ENCODE measurements at regions not wholly inside any gene's neighbourhood (a gene's known extent, or its start where the extent isn't known, plus 50 kb on each side); places are given as distances from the start of the nearest gene placed in this dataset.

DNA sequence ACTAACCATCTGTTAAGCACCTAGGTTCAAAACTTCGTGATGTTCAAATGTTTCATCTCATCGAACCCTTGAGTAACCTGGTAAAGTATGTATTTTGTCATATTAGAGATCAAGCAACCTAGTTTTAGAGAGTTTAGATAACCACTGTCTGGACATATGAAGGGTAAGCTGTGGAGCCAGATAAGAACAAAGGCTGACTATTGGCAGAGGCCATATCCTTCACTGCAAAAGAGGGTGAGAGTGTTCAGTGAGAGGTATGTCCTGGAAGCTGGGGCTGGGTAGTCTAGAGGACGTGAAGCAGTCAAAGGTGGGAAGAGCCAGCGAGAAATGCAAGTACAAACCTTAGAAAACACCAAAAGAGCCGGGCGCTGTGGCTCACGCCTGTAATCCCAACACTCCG, 573.1 kb upstream of the KLF4 start:
- intact Hi-C loops (cut with DNase I): no loop called here
- no peaks in the 10 kb centered on the region for H3K27me3 ChIP-seq
- WGBS, 2 donors: 95 to 96% methylated on average over 8 of the region's 8 CpGs

DNA sequence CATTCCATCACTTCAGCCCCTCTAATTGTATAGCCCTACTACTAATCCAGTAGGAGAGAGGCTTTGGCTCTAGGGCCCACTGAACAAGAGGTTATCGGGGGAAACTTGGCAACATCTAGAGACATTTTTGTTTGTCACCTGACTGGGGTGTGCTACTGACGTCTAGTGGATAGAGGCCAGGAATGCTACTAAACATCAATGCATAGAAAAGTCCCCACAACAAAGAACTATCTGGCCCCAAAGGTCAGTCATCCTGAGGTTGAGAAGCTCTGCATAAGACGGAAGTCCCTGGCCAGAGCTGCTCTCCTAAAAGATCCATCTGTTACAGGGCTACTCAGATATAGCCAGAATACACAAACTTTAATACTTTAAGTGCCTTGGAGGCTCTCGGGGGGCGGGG, 570.6 kb upstream of the KLF4 start:
- no peaks in the 10 kb centered on the region for H3K36me3 ChIP-seq
- no peaks in the 10 kb centered on the region for H3K27me3 ChIP-seq
- intact Hi-C loops (cut with DNase I): no loop called here
- H3K27ac ChIP-seq: no peak overlapping the region
- WGBS, 2 donors: 85 to 86% methylated on average over 5 of the region's 5 CpGs
- H3K4me1 ChIP-seq: peaks cover 0 to 30% (median 27%) of the 10 kb centered on the region in 4 donors
- no peak overlapping the region for H3K4me3 ChIP-seq
- DNase-seq: no peak
- TF ChIP-seq EP300 (IDR thresholded peaks at IDR 0.05): no peak
- no peaks in the 10 kb centered on the region for H3K9me3 ChIP-seq

More for the DNA sequence above, 573.1 kb upstream of the KLF4 start:
- Histone ChIP-seq H3K4me1 (peaks cover 0 to 9% (median 5%) of the 10 kb centered on the region in 4 donors), H3K36me3 (no peaks in the 10 kb centered on the region), H3K4me3 (no peak overlapping the region), H3K9me3 (no peaks in the 10 kb centered on the region), H3K27ac (no peak overlapping the region)
- no peak for TF ChIP-seq POLR2AphosphoS5 (IDR thresholded peaks at IDR 0.05)
- TF ChIP-seq, protein P1, sequence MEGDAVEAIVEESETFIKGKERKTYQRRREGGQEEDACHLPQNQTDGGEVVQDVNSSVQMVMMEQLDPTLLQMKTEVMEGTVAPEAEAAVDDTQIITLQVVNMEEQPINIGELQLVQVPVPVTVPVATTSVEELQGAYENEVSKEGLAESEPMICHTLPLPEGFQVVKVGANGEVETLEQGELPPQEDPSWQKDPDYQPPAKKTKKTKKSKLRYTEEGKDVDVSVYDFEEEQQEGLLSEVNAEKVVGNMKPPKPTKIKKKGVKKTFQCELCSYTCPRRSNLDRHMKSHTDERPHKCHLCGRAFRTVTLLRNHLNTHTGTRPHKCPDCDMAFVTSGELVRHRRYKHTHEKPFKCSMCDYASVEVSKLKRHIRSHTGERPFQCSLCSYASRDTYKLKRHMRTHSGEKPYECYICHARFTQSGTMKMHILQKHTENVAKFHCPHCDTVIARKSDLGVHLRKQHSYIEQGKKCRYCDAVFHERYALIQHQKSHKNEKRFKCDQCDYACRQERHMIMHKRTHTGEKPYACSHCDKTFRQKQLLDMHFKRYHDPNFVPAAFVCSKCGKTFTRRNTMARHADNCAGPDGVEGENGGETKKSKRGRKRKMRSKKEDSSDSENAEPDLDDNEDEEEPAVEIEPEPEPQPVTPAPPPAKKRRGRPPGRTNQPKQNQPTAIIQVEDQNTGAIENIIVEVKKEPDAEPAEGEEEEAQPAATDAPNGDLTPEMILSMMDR (IDR thresholded peaks at IDR 0.05): no peak
- TF ChIP-seq EP300 (IDR thresholded peaks at IDR 0.05): no peak
- TF ChIP-seq POLR2A (IDR thresholded peaks at IDR 0.05): no peak
- DNase-seq: no peak

DNA sequence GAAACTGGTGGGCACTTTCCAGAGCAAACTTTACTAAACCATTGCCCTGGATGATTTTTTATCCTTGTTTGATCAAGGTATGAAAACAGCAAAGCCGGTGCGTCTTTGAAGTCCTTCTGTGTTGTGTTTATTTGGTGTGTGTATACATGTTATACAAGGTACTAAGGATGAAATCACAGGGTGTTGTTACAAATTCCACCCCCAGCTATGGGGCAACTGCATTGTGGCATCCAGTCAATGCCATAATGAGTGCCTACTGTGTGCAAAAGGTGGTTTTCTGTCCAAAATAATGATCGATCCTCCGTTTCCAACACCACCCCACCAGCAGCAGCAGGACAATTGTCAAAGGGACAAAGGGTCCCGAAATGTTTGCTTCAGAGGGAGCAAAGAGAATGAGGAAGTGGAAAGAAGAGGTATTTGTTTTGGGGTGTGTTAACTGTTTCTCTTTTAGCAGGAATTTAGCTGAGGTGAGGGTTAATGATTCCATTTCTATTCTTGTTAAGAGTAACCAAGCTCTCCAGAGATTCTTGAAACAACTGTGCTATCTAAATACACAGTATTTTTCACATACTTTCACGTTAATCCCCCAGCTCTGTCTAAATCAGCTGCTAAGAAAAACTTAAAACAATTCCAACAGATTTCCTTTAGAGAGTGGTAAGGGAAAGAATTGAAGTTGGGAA, 568.7 kb upstream of the KLF4 start:
- Histone ChIP-seq H3K27ac (peak overlapping the region; percentile 66 to 77 (median 73)), H3K9me3 (no peaks in the 10 kb centered on the region), H3K36me3 (no peaks in the 10 kb centered on the region), H3K27me3 (no peaks in the 10 kb centered on the region), H3K4me1 (peaks cover 0 to 46% (median 41%) of the 10 kb centered on the region in 4 donors), H3K4me3 (no peak overlapping the region)
- WGBS, 2 donors: 14 to 65% methylated on average over 6 of the region's 6 CpGs
- TF ChIP-seq EP300 (IDR thresholded peaks at IDR 0.05) (no peak), POLR2AphosphoS5 (IDR thresholded peaks at IDR 0.05) (no peak), POLR2A (IDR thresholded peaks at IDR 0.05) (no peak)
- TF ChIP-seq, protein P1 (IDR thresholded peaks at IDR 0.05): no peak
- intact Hi-C loops (cut with DNase I): loop anchor here (5.0 to 10.0 kb wide), 3 partner anchors 306 to 773 kb away; partner anchors contain the start of gene RAD23B
- no peak for DNase-seq

DNA sequence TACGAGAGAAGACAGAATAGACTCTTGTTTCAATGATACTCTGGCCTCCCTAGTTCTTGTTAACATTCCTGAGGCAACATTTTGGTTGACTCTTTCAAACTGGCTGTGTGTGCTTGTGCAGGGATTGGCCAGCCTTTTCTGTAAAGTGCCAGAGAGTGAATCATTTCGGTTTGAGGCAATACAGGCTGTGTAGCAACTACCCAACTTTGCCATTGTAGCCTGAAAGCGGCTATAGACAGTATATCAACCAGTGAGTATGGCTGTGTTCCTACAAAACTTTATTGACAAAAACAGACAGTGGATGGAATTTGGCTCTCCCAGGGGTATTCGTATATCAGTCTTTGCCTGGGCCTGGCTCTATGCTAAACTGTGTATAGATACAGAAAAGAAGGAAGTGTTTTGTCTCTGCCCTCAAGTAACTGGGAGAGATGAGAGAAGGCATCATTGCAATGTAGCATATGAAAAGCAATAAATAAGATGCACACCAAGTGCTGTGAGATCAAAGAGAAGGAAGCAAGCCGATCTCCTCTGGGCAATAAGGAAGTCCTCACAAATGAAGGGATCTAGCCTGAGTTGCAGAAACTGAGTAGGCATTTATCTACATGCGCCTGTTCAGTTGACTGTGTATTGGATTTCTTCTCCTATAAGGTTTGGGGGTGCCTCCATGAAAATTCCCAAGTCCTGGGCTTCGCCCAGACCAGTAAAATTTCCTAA, 568.0 kb upstream of the KLF4 start:
- Histone ChIP-seq H3K36me3 (no peaks in the 10 kb centered on the region), H3K27me3 (no peaks in the 10 kb centered on the region), H3K4me1 (peaks cover 0 to 53% (median 48%) of the 10 kb centered on the region in 4 donors), H3K9me3 (no peaks in the 10 kb centered on the region), H3K27ac (peak overlapping the region; percentile 66 to 77 (median 73)), H3K4me3 (no peak overlapping the region)
- peak; percentile 43 to 85 (median 80) for TF ChIP-seq POLR2AphosphoS5 (IDR thresholded peaks at IDR 0.05)
- TF ChIP-seq, protein P1 (IDR thresholded peaks at IDR 0.05): no peak
- WGBS, 2 donors: 13 to 58% methylated on average over 7 of the region's 7 CpGs
- DNase-seq: peak; percentile 81
- intact Hi-C loops (cut with DNase I): loop anchor here (2.0 to 10.0 kb wide), 4 partner anchors 85 to 773 kb away; partner anchors contain the start of gene RAD23B

DNA sequence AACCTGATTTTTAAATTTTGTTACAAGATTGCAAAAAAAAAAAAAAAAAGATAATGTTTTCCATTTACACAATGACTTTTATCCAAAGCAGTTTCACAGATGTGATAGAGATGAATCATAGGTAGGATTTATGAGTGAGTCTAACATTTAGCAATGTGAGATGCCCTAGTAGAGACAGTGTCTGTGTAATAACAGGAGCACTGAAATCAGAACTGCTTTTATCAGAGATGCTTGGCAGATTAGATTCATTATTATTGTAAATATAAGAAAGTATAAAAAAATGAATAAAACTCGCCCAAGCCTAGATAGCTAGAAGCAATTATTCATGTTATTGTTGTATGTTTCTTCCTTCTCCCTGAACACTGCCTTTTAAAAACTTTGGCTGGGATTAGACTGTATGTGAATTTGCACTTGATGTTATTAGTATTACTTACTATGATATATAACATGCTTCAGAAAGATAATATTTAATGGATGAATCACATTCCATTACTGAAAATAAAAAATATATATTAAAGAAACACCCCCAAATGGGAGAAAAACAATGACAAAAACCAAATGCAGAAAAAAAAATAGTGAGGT, 567.3 kb upstream of the KLF4 start:
- 56 to 58% methylated on average over 1 of the region's 1 CpG for WGBS, 2 donors
- Histone ChIP-seq H3K9me3 (no peaks in the 10 kb centered on the region), H3K27ac (peak overlapping the region; percentile 66 to 77 (median 73)), H3K4me1 (peaks cover 0 to 60% (median 52%) of the 10 kb centered on the region in 4 donors), H3K36me3 (no peaks in the 10 kb centered on the region), H3K27me3 (no peaks in the 10 kb centered on the region), H3K4me3 (no peak overlapping the region)
- no peak for DNase-seq
- no peak for TF ChIP-seq POLR2A (IDR thresholded peaks at IDR 0.05)
- peak in 1 of 4 donors; percentile 32 for TF ChIP-seq EP300 (IDR thresholded peaks at IDR 0.05)
- TF ChIP-seq, protein P1 (IDR thresholded peaks at IDR 0.05): no peak
- TF ChIP-seq POLR2AphosphoS5 (IDR thresholded peaks at IDR 0.05): peak in 3 of 4 donors; percentile 70 to 80 (median 76)
- intact Hi-C loops (cut with DNase I): loop anchor here (2.0 to 10.0 kb wide), 4 partner anchors 86 to 772 kb away; partner anchors contain the start of gene RAD23B
